NT2/D1 (cell line): ENCODE measurements at regions not wholly inside any gene's neighbourhood (a gene's known extent, or its start where the extent isn't known, plus 50 kb on each side); places are given as distances from the start of the nearest gene placed in this dataset.

ENCODE experiments used
- SUZ12 ChIP-seq: IDR thresholded peaks from 2 replicates; pipeline ENCODE4 v1.6.1; 2011; ENCODE audit not compliant: insufficient read length, insufficient read depth; ENCODE audit errors: extremely low read depth
- ZNF274 ChIP-seq: IDR thresholded peaks from 2 replicates; pipeline ENCODE4 v1.6.1; 2011; ENCODE audit warnings: mild to moderate bottlenecking, low read depth, low read length

- TF ChIP-seq ZNF274 (no peak), SUZ12 (no peak)
These were observed 742.6 kb upstream of the TSPY4 start for GRCh38 chrY:8594657-8595056.
